ENCODE measurements at regions not wholly inside any gene's neighbourhood (a gene's known extent, or its start where the extent isn't known, plus 50 kb on each side); places are given as distances from the start of the nearest gene placed in this dataset.

GRCh38 chr7:31437250-31437865 lies 76.5 kb upstream of the ITPRID1 start:
- no peak for DNase-seq (ENCODE audit: low read depth)
- TF ChIP-seq CTCF (conservative IDR thresholded peaks at IDR 0.05; ENCODE audit: low read depth, low read length), result no peak

GRCh38 chr7:31439165-31439564 lies 74.7 kb upstream of the ITPRID1 start:
- DNase-seq (ENCODE audit: low read depth), result no peak
- H3K4me3 ChIP-seq (ENCODE audit: low read depth, low read length), result no peak overlapping the region
- TF ChIP-seq CTCF (conservative IDR thresholded peaks at IDR 0.05; ENCODE audit: low read depth, low read length), result no peak

More at GRCh38 chr7:31437250-31437865, 76.5 kb upstream of the ITPRID1 start:
- no peak overlapping the region for H3K4me3 ChIP-seq (ENCODE audit: low read depth, low read length)

- TF ChIP-seq CTCF (conservative IDR thresholded peaks at IDR 0.05; ENCODE audit: low read depth, low read length), result no peak
- DNase-seq (ENCODE audit: low read depth), result no peak
- no peak overlapping the region for H3K4me3 ChIP-seq (ENCODE audit: low read depth, low read length)
Observed at GRCh38 chr7:31440511-31440910, 73.4 kb upstream of the ITPRID1 start.

- no peak for TF ChIP-seq CTCF (conservative IDR thresholded peaks at IDR 0.05; ENCODE audit: low read depth, low read length)
- no peak overlapping the region for H3K4me3 ChIP-seq (ENCODE audit: low read depth, low read length)
Observed at GRCh38 chr7:31442626-31443025, 71.3 kb upstream of the ITPRID1 start.

GRCh38 chr7:31443457-31443856 lies 70.4 kb upstream of the ITPRID1 start:
- DNase-seq (ENCODE audit: low read depth), result peak; percentile 42
- H3K4me3 ChIP-seq (ENCODE audit: low read depth, low read length), result no peak overlapping the region
- peak; percentile 61 for TF ChIP-seq CTCF (conservative IDR thresholded peaks at IDR 0.05; ENCODE audit: low read depth, low read length)

More at GRCh38 chr7:31442626-31443025, 71.3 kb upstream of the ITPRID1 start:
- DNase-seq (ENCODE audit: low read depth), result no peak

GRCh38 chr7:31444196-31444595 lies 69.7 kb upstream of the ITPRID1 start:
- no peak for DNase-seq (ENCODE audit: low read depth)
- H3K4me3 ChIP-seq (ENCODE audit: low read depth, low read length), result no peak overlapping the region
- TF ChIP-seq CTCF (conservative IDR thresholded peaks at IDR 0.05; ENCODE audit: low read depth, low read length), result no peak

- TF ChIP-seq CTCF (conservative IDR thresholded peaks at IDR 0.05; ENCODE audit: low read depth, low read length), result no peak
- DNase-seq (ENCODE audit: low read depth), result no peak
- no peak overlapping the region for H3K4me3 ChIP-seq (ENCODE audit: low read depth, low read length)
Observed at GRCh38 chr7:31445686-31446355, 68.1 kb upstream of the ITPRID1 start.
